ENCODE measurements at regions not wholly inside any gene's neighbourhood (a gene's known extent, or its start where the extent isn't known, plus 50 kb on each side); places are given as distances from the start of the nearest gene placed in this dataset.

DNA sequence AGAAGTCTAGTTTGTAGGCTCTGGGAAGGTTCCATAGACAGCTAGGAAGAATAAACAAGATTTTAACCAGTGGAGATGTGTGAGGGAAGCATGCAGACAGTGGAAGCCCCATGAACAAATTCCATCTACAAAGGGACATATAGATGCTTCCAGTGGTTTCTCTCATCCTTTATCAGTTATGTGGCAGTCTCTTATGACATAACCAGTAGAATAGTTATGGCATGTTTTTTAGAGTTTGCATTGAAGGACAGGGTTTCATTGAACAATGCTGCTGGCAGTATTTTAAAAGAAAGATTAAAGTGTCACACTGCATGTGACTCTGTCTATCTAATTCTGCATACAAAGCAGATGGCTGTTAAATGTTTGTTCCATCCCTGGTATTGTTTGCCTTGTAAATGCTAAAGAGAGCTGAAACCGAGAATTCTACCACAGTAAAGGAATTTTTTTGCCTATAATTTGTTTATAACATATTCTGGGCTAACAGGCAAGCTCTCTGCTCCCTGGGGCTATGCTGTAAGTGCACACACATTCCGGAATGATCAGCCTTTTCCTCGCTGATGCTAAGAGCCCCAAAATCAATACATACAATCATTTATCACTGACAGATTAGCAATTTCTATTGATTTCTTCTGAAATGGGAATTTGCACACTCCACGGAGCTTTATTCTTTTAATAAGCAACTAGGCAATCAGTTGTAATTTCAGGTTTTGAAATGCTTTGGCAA is 76.8 kb upstream of the PELI1 start:
- H3K9me3 ChIP-seq = no peaks in the 10 kb centered on the region
- TF ChIP-seq, protein P1, sequence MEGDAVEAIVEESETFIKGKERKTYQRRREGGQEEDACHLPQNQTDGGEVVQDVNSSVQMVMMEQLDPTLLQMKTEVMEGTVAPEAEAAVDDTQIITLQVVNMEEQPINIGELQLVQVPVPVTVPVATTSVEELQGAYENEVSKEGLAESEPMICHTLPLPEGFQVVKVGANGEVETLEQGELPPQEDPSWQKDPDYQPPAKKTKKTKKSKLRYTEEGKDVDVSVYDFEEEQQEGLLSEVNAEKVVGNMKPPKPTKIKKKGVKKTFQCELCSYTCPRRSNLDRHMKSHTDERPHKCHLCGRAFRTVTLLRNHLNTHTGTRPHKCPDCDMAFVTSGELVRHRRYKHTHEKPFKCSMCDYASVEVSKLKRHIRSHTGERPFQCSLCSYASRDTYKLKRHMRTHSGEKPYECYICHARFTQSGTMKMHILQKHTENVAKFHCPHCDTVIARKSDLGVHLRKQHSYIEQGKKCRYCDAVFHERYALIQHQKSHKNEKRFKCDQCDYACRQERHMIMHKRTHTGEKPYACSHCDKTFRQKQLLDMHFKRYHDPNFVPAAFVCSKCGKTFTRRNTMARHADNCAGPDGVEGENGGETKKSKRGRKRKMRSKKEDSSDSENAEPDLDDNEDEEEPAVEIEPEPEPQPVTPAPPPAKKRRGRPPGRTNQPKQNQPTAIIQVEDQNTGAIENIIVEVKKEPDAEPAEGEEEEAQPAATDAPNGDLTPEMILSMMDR (IDR thresholded peaks at IDR 0.05) = no peak
- TF ChIP-seq POLR2A (IDR thresholded peaks at IDR 0.05) = no peak
- no peak for TF ChIP-seq POLR2AphosphoS5 (IDR thresholded peaks at IDR 0.05)
- no peak for TF ChIP-seq EP300 (IDR thresholded peaks at IDR 0.05)
- peak overlapping the region in 3 of 4 donors; percentile 54 to 69 (median 67) for H3K27ac ChIP-seq
- no peak for DNase-seq
- no peaks in the 10 kb centered on the region for H3K36me3 ChIP-seq
- WGBS, 2 donors = 78 to 79% methylated on average over 4 of the region's 4 CpGs
- no peaks in the 10 kb centered on the region for H3K27me3 ChIP-seq
- H3K4me1 ChIP-seq = peaks cover 0 to 43% (median 33%) of the 10 kb centered on the region in 4 donors
- intact Hi-C loops (cut with DNase I) = loop anchor here (10.0 kb wide), 1 partner anchor 166 kb away; no protein-coding TSS in a partner anchor
- no peak overlapping the region for H3K4me3 ChIP-seq

DNA sequence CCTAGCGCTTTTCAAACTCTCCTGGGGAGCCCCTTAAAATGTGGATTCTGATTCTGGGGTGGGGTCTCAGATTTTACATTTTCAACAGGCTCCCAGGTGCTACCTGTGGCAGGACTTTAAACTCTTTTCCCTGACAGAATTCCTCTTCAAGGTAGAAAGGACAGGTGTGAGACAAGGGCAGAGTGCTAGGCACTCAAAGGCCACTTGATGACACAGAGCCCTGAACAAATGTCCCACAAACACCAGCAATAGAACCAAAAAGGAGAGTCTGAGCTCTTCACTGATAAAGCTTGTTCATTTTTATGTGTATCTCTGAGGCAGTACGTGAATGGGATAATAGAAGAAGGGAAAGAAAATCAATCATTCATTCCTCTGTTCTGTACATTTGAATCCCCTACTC is 77.7 kb upstream of the PELI1 start:
- TF ChIP-seq EP300 (IDR thresholded peaks at IDR 0.05) (no peak), POLR2A (IDR thresholded peaks at IDR 0.05) (no peak), POLR2AphosphoS5 (IDR thresholded peaks at IDR 0.05) (no peak)
- TF ChIP-seq, protein P1 (IDR thresholded peaks at IDR 0.05) = no peak
- WGBS, 2 donors = 91 to 95% methylated on average over 2 of the region's 2 CpGs
- intact Hi-C loops (cut with DNase I) = loop anchor here (10.0 kb wide), 1 partner anchor 167 kb away; no protein-coding TSS in a partner anchor
- peaks cover 0 to 49% (median 37%) of the 10 kb centered on the region in 4 donors for H3K4me1 ChIP-seq
- H3K27ac ChIP-seq = peak overlapping the region in 3 of 4 donors; percentile 54 to 69 (median 67)
- DNase-seq = no peak
- no peak overlapping the region for H3K4me3 ChIP-seq
- no peaks in the 10 kb centered on the region for H3K27me3 ChIP-seq
- no peaks in the 10 kb centered on the region for H3K36me3 ChIP-seq
- H3K9me3 ChIP-seq = no peaks in the 10 kb centered on the region

DNA sequence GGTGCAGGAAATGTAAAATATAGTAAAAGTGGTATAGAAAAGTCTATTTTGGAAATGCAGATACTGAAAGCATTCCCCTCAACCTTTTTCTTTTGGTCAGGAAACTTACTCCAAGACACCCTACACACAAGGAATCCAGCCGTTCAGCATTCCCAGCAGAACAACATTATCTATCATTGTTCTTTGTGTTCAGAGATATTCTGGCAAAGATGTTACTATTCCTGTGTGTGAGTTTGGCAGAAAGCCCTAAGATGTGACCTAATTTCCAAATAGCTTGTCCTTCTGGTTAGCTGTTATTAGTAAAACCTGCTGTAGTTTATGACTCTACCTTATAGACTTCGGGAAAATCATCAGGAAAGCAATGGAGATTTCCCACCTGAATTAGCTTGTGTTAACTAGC is 78.1 kb upstream of the PELI1 start:
- Histone ChIP-seq H3K27me3 (no peaks in the 10 kb centered on the region), H3K27ac (peak overlapping the region; percentile 36 to 69 (median 60)), H3K4me3 (no peak overlapping the region), H3K4me1 (peaks cover 0 to 50% (median 41%) of the 10 kb centered on the region in 4 donors), H3K36me3 (no peaks in the 10 kb centered on the region), H3K9me3 (no peaks in the 10 kb centered on the region)
- intact Hi-C loops (cut with DNase I) = loop anchor here (10.0 kb wide), 1 partner anchor 168 kb away; no protein-coding TSS in a partner anchor
- 37 to 64% methylated on average over 2 of the region's 2 CpGs for WGBS, 2 donors
- no peak for DNase-seq
- no peak for TF ChIP-seq POLR2AphosphoS5 (IDR thresholded peaks at IDR 0.05)
- TF ChIP-seq, protein P1 (IDR thresholded peaks at IDR 0.05) = no peak
- no peak for TF ChIP-seq POLR2A (IDR thresholded peaks at IDR 0.05)
- no peak for TF ChIP-seq EP300 (IDR thresholded peaks at IDR 0.05)

DNA sequence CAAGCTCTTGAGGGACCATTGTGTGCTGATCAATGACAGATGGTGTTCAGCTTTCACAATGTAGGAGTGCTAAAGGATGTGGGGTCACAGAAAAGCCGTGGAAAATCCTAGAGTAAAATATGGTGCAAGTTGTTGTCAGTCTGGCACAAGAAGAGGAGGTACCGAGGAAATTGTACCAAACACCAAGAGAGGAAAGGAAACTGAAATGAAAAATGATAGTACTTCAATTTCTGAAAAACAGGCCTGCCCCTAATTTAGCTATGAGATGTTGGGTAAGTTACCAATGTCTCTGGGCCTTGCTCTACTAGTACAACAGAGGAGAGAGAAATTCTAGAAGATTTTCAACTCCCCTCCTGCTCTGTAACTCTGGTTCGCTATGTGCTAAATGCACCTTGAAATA is 78.8 kb upstream of the PELI1 start:
- no peak for TF ChIP-seq POLR2A (IDR thresholded peaks at IDR 0.05)
- no peak for TF ChIP-seq POLR2AphosphoS5 (IDR thresholded peaks at IDR 0.05)
- TF ChIP-seq, protein P1 (IDR thresholded peaks at IDR 0.05) = no peak
- TF ChIP-seq EP300 (IDR thresholded peaks at IDR 0.05) = no peak
- Histone ChIP-seq H3K36me3 (no peaks in the 10 kb centered on the region), H3K27me3 (no peaks in the 10 kb centered on the region), H3K4me1 (peaks cover 0 to 57% (median 47%) of the 10 kb centered on the region in 4 donors), H3K4me3 (no peak overlapping the region), H3K27ac (peak overlapping the region; percentile 36 to 69 (median 60)), H3K9me3 (no peaks in the 10 kb centered on the region)
- intact Hi-C loops (cut with DNase I) = loop anchor here (10.0 kb wide), 1 partner anchor 168 kb away; no protein-coding TSS in a partner anchor
- WGBS, 2 donors = 51 to 84% methylated on average over 3 of the region's 3 CpGs
- no peak for DNase-seq
